HG03175 (cell line): ENCODE measurements at regions not wholly inside any gene's neighbourhood (a gene's known extent, or its start where the extent isn't known, plus 50 kb on each side); places are given as distances from the start of the nearest gene placed in this dataset.
"Not testable (repeated sequence)": the region's sequence is repeated elsewhere in the genome, so short reads cannot be mapped to it uniquely, and the experiment has no call there.

Experiments
- ATAC-seq: cut with Tn5 transposase; IDR thresholded peaks from one replicate; pipeline ENCODE4 v1.9.1; 2021; ENCODE audit warnings: mild to moderate bottlenecking, moderate library complexity; ENCODE audit not compliant: unreplicated experiment

DNA sequence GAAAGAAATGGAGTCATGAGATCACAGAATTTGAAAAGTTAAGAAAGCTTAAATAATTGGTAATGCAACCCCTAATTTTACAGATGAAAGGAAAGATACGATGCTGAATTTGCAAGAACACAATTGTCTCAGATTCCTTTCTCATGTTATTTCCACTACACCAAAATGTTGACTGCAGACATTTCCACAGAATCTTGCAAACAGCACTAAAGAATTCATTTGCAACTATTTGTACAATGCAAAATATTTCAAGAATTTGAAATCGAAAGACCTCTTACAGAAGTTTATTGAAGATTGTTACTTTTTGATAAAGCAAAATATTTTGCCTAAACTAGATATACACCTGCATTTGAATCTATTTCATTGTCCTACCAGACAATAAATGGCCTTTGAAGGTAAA, 194.1 kb upstream of the KCNMB2 start:
- no peak for ATAC-seq

GRCh38 chr3:178343433-178344038, 192.7 kb upstream of the KCNMB2 start:
- ATAC-seq: no peak

DNA sequence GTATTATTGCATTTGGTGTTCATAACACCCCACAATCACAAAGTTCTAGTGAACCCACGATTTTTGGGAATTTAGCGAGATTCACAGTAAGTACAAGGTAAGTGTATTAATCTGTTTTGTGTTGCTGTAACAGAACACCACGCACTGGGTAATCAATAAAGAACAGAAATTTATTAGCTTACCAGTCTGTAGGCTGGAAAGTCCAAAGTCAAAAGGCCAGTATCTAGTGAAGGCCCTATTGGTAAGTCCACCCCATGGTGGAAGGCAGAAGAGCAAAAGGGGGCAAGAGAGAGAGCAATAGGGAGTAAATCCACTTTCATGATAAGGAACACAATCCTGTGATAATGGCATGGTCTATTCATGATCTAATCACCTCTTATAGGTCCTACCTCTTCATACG, 190.3 kb upstream of the KCNMB2 start:
- no peak for ATAC-seq

DNA sequence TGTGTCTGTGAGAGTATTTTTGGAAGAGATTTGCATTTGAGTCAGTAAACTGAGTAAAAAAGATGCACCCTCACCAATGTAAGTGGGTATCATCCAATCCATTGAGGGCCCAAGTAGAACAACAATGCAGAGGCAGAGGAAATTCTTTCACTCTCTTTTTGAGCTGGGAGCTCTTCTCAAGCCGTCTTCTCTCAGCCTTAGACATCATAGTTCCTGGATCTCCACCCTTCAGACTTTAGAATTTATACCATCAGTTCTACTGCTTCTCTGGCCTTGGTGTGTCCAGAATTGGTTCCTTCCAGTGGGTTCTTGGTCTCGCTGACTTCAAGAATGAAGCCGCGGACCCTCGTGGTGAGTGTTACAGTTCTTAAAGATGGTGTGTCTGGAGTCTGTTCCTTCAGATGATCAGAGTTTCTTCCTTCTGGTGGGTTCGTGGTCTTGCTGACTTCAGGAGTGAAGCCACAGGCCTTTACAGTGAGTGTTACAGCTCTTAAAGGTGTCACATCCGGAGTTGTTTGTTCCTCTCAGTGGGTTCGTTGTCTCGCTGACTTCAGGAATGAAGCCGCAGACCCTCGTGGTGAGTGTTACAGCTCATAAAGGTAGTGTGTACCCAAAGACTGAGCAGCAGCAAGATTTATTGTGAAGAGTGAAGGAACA, 187.5 kb upstream of the KCNMB2 start:
- ATAC-seq: not testable (repeated sequence)

- not testable (repeated sequence) for ATAC-seq
Observed at GRCh38 chr3:178349218-178349596, 187.0 kb upstream of the KCNMB2 start.

DNA sequence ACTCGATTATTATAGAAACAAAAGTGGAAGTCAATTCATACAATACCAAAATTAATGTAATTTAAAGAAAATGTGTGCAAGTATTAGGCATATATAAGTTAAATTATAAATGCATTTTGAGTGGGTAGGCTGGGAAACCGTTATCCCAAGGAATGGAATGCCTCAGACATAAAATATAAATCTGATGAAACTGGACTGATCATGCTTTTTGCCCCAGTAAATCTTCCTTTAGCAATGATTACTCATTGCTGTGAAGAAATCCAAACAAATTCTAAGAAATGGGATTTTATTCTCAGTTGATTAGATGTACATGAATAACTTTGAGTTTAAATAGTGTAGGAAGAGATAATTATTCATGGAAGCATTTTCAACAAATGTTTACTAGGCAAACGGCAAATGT, 185.5 kb upstream of the KCNMB2 start:
- no peak for ATAC-seq

GRCh38 chr3:178352326-178353005, 183.8 kb upstream of the KCNMB2 start:
- no peak for ATAC-seq

GRCh38 chr3:178353006-178353694, 183.1 kb upstream of the KCNMB2 start:
- no peak for ATAC-seq

- ATAC-seq: no peak
Observed at GRCh38 chr3:178359728-178360127, 176.5 kb upstream of the KCNMB2 start.

- ATAC-seq: not testable (repeated sequence)
Observed at GRCh38 chr3:178363048-178363447, 173.2 kb upstream of the KCNMB2 start.

GRCh38 chr3:178367817-178368617, 168.2 kb upstream of the KCNMB2 start:
- no peak for ATAC-seq

DNA sequence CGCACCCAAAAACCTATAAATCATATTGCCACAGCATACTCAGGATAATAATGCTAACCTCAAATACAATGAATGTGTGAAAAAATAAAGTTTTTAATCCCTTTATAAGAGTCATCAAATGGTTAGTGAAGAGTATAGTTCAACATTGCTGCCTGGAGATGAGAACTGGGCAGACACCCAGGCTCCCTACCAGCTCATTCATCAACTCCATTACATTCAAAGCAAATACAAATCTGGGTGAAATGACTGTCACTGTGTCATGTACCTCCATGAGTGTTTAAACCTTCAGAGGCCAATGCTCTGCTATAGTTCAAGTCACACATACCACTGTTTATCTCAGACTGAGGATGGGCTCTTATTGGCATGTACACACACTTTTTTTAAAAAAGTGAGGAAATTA, 167.2 kb upstream of the KCNMB2 start:
- ATAC-seq: no peak

DNA sequence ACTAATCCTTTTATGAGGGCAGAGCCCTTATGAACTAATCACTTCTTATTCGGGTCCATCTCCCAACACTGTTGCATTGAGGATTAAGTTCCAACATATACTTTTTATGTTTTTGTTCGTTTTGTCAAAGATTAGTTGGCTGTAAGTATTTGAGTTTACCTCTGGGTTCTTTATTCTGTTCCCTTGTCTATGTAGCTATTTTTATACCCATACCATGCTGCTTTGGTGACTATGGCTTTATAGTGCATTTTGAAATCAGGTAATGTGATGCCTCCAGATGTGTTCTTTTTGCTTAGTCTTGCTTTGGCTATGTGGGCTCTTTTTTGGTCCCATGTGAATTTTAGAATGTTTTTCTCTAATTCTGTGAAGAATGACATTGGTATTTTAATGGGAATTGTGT, 166.4 kb upstream of the KCNMB2 start:
- no peak for ATAC-seq

GRCh38 chr3:178370387-178370786, 165.8 kb upstream of the KCNMB2 start:
- ATAC-seq: no peak

- no peak for ATAC-seq
Observed at GRCh38 chr3:178381555-178381954, 154.7 kb upstream of the KCNMB2 start.

DNA sequence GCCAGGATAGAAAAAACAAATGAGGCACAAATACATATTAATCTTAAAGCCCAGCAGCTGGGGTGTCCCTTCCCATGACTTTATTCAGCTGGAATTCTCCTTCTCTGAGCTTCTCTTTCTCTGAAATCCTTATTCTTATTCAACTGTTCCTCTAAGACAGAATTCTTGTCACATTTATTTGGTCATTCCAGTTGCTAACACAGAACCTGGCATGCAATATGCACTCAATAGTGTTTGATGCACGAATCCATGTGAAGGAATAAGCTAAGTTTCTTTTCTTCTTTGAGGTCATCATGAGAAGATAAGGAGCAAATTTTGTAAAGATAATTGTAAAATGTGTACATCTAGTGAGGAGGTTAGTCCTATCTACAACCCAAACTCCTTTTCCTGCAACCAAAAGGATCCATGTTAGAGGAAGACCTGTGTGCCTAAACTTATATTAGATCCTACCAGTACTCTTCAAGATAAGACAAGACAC, 154.2 kb upstream of the KCNMB2 start:
- no peak for ATAC-seq

DNA sequence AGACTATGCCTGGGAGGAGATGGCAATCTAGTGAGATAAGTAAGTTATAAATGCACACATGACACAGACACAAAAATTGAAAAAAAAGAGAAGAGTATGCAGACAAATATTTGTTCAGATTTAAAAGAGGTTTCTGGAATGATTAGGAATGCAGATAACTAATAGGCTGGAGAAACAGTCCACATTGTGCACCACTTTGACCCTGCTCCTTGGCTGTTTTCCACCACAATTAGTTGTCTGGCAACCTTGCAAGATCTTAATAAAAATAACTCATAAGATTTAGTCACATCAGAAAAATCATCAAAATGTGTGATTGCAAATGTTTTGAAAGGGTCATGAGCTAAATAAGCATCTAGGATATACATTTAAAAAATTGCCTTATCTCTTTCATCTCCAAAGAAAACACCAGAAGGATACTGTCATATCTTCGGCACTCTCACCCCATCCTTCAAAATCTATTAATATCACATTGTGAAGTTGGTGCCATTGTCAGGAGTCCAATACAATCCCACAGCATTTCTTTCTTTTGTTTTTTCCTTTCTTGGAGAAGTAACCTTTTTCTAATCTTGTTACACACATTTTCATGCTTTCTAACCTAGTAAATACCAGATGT, 153.7 kb upstream of the KCNMB2 start:
- no peak for ATAC-seq

DNA sequence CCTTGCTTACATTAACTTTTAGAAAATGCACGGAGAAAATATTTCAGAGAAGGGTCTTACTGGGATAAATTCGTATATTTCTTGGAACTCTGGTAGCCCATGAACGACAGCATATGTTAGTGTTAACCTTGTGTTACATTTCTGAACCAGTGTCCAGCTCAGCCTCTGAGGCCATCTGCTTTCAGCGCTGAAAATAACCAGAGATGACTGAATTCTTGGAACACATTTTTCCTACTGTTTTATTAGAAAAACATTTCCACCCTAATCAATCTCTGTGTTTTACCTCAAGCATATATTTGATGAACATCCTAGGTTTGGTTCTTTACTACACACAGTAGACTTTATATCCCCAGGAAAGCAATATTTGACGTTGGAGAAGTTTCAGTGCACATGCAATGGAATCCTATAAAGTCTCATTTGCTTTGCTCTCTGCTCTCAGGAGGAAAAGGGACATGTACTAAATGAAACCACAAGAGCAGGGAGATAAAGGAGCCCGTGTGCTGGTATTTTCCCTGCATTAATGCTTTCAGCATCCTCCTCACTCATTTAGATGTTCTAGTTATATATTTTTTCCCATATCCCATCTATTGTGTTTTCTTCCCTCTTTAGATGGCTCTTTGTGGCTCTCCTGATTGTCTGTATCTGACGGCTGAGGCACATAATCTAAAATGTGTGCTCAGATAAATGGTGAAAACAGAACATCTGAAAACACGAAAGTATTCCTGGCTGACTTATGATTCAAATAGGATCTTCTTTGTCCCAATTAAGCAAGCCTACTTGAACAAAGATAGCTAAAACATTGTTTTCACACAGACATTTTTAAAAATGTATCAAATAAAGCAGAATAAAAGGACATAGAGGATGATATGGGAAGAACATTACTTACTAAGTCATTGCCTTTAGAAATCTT, 151.7 kb upstream of the KCNMB2 start:
- ATAC-seq: no peak

DNA sequence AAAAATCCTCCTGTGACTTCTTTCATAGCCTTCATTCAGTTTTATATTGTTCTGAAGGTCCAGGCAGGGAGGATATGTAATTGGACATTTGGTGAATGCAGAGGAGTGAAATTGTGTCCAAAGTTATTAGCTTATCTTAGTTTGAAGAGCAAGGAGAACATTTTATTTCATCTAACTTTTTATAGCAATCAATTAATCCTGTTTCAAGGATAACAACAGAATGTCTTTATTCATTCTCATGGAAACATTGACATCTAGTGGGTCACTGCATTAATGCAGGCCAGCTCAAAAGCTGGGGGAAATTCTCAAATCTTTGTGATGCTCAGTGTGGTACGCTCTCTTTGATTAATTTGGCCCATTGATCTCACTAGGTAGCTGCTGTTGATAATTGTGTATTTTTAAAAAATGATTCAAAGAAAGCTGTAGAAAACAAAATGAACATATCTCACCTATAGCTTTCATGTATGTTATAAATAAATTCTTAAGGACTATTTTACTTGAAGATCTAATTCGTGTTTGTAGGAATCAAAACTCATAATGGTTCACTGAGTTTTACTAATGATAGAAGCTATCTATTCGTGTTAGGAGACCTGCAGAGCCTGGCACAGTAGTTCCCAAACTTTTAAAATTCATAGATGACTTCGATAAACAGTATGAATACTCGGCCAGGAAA, 150.8 kb upstream of the KCNMB2 start:
- ATAC-seq: peak; percentile 55
